GM19372 (cell line): ENCODE measurements at regions not wholly inside any gene's neighbourhood (a gene's known extent, or its start where the extent isn't known, plus 50 kb on each side); places are given as distances from the start of the nearest gene placed in this dataset.
"Not testable (repeated sequence)": the region's sequence is repeated elsewhere in the genome, so short reads cannot be mapped to it uniquely, and the experiment has no call there.

Experiments
- ATAC-seq: cut with Tn5 transposase; IDR thresholded peaks from one replicate; pipeline ENCODE4 v1.9.1; 2021; ENCODE audit warnings: mild to moderate bottlenecking, low read depth, moderate library complexity; ENCODE audit not compliant: unreplicated experiment

DNA sequence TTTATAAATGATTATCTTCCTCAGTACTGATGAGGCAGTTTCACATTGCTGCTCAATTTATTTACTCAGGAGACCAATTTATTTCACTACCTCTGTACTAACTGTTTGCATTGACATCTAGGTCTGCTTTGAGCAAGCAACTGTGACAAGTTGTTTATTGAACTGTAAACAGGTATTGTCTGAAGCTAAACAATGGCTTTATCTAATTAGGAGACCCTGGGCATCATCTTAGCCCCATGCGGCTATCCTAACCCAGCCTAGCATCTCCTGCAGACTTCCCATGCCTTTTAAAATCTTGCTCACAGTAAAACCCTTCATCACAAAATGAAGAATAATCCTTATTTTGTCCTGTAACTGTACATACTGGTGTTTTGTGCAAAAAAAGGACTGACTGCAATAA, 348.2 kb downstream of the RWDD3 start:
- ATAC-seq, result no peak

DNA sequence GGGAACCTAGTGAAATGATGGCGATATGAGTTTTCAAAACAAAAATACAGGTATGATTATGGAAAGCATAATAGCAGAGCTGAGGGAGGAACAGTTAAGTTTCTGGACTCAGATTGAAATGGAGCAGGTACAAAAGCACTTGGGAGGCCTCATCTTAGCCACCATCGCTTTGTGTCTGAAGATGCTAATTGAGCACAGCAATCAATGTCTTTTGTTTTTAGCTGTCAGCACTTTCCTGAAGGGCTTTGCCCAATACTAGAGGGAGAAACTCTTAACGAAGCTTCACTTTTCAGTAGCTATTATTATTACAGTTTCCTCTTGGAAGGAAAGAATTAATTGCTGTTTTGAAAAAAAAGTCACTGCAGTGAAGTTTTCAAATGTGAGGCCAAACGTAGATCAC, 348.7 kb downstream of the RWDD3 start:
- no peak for ATAC-seq

DNA sequence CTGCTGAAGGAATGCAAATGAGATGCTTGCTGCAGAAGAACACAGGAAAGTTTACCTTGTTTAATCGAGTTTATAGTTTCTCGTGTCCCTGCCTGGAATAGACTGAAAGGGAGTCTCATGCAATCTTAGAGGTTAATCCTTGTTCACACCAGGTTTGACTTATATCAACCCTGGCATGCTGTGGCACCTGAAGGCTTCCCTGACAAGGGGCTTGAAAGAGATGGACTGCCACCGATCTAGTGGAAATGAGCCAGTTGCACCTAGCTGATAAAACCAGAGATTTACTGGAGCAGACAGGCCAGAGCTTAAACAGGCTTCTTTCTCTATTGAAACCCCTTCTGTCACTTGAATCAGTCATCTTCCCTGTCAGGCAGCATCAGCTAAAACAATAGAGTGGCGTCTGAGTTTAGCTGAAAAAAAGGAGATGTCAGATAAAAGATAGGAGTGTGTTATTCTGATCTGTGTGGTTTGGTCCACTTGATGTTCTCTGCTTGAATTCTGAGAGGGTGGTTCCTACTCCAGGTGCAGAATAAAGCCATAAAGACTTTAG, 349.7 kb downstream of the RWDD3 start:
- no peak for ATAC-seq

DNA sequence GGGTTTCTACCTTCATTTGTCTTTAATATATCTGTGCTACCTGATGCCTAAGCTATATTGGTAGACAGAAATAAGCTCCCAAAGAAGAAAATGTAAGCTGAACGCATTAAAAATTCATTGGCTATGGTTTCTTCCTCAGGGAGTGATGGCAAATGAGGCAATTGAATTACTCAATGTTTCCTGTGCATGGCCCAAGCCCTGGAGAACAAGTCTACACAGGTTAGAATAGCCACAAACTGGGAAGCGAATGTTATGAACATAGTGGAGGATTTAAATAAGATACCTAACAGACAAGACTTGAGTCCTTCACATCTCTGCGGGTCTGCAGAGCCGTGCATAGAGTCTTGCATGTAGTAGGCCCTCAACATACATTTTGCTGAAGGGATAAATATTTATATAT, 350.3 kb downstream of the RWDD3 start:
- ATAC-seq, result no peak

DNA sequence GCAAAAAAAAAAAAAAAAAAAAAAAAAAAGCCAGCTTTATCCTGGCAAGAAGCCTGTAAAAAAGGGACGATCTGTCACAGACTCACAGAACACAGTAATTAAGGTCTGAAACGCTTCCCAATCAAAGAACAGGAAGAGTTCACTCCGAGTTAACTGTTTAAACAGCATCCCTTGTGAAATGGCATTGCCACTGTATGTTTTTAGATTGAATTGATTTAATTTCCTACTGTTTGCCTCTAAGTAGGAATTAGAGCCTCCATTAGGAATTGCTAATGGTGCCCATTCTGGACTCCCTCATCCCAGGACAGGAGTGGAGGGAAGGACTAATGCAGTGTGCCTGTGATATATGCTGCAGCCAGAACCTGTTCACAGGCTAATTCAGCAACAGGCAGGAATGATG, 370.8 kb downstream of the RWDD3 start:
- ATAC-seq, result no peak

DNA sequence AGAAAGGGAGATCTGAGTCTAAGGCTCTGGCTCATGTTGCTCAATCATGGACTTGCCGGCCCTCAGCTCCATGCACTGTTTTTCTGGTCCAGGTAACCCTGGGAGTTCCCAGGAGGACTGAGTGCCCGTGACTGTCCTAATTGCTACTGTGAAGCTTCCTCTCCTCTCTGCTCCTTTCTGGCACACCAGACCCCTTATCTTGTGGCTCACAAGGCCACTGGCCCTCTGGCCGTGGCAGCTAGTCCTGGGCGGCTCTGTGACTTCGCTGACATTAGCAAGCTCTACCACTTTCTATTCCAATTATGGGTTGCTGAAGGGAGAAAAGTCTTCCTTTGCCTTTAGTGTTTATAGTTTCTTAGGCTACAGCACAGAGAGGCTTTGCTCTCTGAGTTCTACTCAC, 380.2 kb downstream of the RWDD3 start:
- ATAC-seq, result no peak

DNA sequence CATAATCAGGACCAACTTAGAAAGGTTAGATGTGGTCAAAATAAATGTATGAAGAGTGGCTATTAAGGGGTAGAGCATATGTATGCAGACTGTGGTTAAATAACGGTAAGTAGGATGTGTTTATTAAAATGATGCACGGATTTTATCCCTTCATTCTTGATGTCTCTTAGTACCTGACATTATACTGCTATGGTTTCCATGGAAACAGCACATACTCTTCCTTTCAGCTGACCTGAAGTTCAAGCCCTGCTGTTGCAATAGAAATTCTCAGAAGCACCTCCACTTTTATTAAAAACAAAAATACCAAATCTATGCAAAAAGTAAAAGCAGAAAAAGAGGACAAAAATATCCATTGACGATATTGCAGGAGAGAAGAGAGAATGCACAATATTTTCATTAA, 381.4 kb downstream of the RWDD3 start:
- ATAC-seq, result no peak

DNA sequence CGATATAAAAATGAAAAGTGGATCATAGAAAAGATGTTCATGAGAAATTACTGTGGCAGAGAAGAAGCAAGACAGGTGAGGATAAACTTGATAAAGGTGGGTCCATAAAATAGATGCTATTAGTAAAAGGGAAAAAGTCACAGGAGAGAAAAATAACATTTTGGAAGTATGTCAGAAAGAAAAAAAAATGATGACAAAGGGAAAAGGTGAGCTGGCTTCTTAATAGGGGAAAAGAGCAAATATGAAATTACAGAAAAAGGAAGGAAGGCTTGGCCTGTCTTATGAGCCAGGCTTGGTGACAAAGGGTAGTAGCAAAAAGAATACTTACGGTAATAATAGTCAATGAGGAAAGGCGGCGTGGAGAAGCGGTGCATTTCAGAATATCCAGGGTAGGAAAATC, 386.1 kb downstream of the RWDD3 start:
- ATAC-seq, result no peak

DNA sequence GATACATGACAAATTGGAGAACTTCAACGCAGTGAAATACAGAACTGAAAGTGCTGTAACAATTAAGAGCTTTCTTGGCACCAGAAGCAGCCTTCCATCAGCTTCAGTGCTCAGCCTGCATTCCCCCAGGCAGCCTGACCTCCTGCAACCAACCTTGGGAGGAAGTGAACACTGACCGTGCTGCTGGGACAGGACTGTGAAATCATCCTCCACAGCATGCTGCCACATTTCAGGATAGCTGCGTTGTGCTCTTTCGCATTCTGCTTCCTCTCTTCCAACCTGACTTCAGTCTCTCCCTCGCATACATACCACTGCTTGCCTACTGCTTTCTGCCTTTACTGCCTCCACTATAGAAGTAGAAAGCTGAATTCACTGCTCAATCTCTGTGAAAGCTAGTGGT, 388.6 kb downstream of the RWDD3 start:
- no peak for ATAC-seq

DNA sequence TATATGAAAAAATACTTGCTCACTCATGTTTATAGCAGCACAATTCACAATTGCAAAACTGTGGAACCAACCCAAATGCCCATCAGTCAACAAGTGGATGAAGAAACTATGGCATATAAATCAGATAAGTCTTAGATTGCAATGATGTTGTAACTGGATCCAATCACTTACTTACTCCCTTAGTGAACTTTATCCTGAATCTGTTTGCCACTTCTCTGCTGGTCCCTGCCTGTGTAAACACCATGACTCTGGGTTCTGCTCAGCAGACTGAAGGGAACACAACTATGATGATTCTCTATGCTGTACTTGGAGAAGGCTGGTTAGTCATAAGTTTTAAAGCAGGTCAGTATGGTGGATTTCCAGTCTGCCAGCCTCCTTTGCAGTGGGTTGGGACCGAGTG, 391.2 kb downstream of the RWDD3 start:
- no peak for ATAC-seq

DNA sequence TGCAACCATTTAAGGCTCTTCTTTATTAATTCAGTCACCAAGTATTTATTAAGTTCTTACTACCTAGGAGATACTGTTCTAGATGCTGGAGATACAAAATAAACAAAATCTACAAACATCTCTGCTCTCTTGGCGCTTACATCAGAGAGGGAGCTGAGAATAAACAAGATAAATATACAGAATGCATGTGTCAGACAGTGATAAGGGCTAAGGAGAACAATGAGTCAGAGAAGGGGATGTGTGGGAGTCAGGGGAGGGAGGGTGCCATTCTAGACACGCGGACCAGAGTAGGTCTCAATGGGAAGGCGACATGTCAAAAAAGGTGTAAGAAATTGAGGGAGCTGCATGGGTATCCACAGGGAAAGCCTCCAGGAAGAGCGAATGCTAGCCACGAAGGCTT, 393.2 kb downstream of the RWDD3 start:
- ATAC-seq, result no peak

DNA sequence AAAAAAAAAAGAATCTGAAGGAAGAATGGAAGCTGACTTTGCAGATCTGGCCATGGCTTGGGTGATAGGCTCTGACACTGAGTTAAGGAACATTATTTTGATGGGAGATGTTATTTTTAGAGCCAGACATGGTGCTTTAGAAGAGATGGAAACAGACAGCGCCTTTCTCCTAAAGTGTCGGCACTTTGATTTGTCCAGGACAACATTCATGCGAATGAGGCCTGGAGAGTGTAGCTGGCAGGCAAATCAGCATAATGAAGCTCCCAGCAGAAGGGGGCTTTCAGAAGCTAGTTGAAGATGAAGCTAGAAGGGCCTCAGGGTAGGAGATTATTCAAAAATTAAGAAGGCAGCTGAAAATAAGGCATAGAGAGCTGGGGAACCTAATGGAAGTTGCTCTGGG, 397.7 kb downstream of the RWDD3 start:
- ATAC-seq, result no peak

DNA sequence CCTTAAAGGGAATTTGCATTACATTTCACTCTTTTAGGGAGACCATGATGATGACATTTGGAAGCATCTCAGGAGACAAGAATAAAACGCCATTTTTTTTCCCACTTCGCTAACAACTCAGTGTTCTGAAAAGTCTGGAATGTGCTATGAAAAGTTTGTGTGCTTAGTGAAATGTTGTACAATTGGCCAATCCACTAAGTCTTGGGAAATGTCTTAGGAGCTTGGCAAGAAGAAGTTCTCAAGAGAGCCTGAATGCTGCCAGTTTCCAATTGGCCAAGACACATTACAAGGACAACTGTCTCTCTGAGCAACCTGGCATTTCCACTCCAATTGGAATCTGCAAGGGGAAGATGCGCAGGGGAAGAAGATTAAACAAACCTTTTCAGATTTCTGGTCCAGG, 401.8 kb downstream of the RWDD3 start:
- no peak for ATAC-seq

DNA sequence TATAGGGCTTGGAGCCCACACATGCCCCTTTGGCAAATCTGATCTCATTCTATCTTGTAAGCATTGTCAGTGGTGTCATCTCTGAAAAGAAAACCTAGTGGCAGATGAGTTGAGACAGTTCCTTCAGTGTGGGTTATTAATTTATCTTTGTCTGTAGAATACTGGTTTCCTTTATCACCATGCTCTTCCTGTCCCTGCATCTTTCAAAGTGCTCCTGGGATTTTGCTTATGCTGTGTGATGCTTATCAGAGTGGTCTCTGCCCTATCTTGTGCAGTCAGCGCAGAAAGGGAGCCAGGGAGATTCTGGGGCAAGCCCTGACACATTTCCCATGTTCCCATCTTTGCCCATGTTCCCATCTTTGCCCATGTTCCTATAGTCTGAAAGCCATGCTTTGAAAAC, 402.9 kb downstream of the RWDD3 start:
- no peak for ATAC-seq

DNA sequence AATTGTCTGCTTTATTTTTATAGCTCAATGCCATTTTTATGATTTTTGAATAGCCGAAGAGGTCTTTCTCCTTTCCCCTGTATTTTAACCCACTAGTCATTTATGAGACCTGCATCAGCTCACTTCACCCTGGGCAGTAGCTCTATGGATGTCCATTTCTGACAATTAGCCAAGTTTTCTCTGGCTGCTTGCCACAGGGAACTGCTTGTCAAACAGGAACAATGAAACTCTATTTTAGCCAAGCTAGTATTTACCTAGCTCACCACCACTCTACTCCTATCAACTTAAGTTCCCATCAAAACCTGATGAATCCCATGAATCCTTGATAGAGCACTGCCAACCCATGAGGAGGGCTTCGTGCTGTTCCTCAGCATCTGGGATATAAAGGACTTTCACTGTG, 406.7 kb downstream of the RWDD3 start:
- no peak for ATAC-seq

DNA sequence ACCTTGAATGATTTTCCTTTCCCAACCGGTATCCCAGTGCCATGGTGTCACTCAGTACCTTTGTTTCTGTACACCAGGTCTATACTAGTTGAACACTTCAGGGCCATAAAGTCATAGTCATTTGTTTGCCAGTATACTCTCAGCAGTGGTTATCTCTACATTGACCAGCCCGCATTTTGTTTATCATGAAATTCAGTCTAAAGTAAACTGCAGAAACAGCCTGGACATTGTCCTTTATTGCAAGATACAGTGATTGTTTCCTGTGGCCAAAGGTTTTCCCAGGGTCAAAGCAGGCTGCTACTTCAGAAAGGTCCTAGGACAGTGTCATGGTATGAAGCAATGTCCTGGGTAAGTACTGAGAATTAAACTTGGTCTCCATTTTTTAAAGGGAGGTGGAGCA, 407.4 kb downstream of the RWDD3 start:
- ATAC-seq, result no peak

DNA sequence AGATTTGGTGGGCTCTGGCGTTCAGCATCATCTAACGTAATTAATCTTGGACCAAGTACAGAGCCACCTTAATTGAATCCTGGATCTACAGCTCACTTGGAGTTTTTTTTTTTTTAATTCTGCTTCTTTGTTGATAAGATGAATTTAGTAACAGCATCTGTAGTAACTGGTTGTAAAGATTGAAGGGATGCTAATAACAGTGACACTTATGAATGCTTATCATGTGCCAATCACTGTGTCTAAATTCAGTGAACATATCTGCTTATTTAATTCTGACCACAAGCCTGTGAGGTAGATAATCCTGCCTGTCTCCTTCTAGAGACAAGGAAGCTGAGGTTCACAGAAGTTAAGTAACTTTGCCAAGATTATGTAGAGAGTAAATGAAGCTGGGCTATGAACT, 408.0 kb downstream of the RWDD3 start:
- no peak for ATAC-seq

DNA sequence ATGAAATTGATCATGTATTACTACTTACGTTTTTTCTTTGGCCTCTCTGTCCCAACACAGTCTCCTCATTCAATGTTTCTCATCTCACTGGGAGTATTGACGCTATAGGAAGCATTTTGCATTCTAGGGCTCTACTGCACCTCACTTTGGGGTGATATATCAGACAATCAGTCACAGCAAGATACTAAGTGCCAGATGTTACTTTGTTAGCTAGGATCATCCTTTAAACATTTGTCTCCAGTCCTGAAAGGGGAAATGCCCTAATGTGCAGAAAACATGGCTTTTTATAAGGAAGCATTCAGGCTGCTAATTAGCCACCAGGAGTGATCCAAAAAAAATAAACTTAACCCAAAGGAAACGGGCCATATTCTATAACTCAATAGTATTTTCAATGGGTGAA, 409.1 kb downstream of the RWDD3 start:
- ATAC-seq, result no peak

DNA sequence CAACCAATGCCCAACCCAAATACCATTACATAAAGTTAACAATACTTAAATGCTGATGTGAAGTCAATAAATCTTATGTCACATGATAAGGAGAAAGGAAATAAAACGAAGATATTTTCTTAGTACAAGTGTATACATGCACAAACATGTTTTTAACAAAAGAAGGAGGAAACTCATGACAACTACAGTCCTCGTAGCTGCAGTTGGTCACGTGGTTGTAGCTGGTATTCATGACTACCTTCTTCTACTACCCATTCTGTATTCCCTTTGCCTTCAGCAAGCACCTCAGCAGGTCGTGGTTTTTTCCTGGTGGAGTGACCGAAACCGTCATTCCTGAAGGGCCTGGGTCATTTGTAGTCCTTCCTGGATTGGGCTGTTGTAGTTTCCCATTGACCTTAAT, 411.1 kb downstream of the RWDD3 start:
- not testable (repeated sequence) for ATAC-seq

DNA sequence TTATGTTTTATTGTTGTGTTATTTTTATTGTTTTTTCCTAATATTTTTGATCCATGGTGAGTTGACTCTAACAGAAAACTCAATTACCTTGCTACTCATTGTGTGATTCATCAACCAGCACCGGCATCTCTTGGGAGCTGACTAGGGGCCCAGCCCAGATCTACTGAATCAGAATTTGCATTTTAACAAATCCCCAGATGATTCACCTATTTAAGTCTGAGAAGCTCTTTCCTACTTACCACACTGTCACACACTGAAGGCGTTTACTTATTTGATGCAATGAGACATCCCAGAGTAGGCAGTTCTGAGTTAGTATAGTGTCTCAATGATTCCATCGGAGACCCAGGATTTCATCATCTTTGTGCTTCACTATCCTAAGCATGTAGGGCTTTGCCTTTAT, 416.6 kb downstream of the RWDD3 start:
- ATAC-seq, result no peak

DNA sequence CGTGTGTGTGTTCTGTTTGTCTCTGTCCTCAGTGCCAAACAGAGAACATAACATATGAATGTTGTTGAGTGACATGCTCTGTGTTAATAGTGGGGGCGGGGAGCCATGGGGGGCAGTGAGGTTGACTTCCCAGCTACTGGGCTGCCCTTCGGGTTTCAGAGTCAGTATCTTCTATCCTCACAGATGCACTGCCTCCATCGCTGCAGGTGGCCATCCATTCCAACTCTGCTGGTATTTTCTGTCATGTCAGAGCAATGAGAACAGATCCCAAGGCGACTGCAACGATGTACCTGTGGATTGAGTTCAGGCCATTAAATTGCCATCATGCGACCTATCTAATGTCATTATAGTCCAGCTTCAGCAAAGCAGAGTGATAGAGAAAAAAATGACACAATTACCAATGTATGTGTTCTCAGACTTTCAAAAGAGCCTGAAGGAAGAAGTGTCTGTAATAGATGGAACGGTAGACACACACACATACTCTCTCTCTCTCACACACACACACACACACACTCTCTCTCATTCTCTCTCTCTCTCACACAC, 418.5 kb downstream of the RWDD3 start:
- no peak for ATAC-seq

DNA sequence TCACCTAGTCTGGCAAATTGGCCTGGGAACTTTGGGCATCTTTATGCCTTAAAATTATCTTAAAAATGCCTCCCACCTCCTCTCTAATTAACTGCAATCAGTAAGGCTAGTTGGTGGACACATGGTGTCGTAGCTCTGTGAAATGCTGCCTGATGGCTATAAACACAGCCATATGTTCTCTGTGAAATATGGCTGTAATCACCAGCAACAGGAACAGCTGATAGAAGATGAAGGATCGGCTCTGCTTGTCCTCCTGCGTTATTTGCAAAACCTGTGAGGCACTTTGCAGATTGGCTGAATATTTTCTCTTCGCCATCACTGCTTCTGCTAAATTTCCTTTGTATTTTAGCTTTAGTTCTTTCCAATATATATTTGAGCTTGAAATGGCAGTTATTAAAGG, 419.6 kb downstream of the RWDD3 start:
- ATAC-seq, result no peak
